Tibial artery (tissue), 4 donors: ENCODE measurements at regions not wholly inside any gene's neighbourhood (a gene's known extent, or its start where the extent isn't known, plus 50 kb on each side); places are given as distances from the start of the nearest gene placed in this dataset.
"Not testable (repeated sequence)": the region's sequence is repeated elsewhere in the genome, so short reads cannot be mapped to it uniquely, and the experiment has no call there.

Source experiments
- DNase-seq, 2 donors: peaks; one replicate each; pipeline ENCODE4 v3.0.0-alpha.2; 2019
- H3K27ac ChIP-seq, 2 donors: fragments of 200-600 bp; sonication (generic) in 1 of 2; 1 replicate in 1 of 2; 2 replicates in 1 of 2; pipeline ENCODE4 v1.5.1; 2018 to 2019; ENCODE audit warnings: mild to moderate bottlenecking in 1 of 2
- H3K27me3 ChIP-seq, 2 donors: fragments of 200-600 bp; sonication (generic) in 1 of 2; one replicate each; pipeline versions ENCODE4 v1.5.1 to v1.6.0; 2016 to 2019
- H3K36me3 ChIP-seq, 3 donors: fragments of 200-600 bp; sonication (generic) in 2 of 3; one replicate each; pipeline ENCODE4 v1.5.1; 2016 to 2019; ENCODE audit warnings: mild to moderate bottlenecking in 2 of 3
- H3K4me1 ChIP-seq, 4 donors: fragments of 200-600 bp; sonication (generic) in 2 of 4; 1 replicate in 3 of 4; 2 replicates in 1 of 4; pipeline ENCODE4 v1.5.1; 2016 to 2019
- H3K4me3 ChIP-seq, 2 donors: fragments of 200-600 bp; sonication (generic) in 1 of 2; 1 replicate in 1 of 2; 2 replicates in 1 of 2; pipeline ENCODE4 v1.5.1; 2018 to 2019; ENCODE audit warnings: mild to moderate bottlenecking in 2 of 2
- H3K9me3 ChIP-seq, 3 donors: fragments of 200-600 bp; sonication (generic) in 1 of 3; one replicate each; pipeline ENCODE4 v1.5.1; 2016 to 2019
- intact Hi-C: fragments of 100-400 bp; cut with DNase I; formaldehyde crosslinking; loops from one replicate; pipeline ENCODE4 v1.15.0; 2023; ENCODE audit warnings: low total_unique reads

GRCh38 chr9:41679312-41679711 is 449.9 kb downstream of the CNTNAP3B start:
- H3K36me3 ChIP-seq, H3K27ac ChIP-seq, H3K27me3 ChIP-seq, H3K4me3 ChIP-seq, H3K9me3 ChIP-seq, intact Hi-C loops, DNase-seq, H3K4me1 ChIP-seq: not testable (repeated sequence)

- H3K9me3 ChIP-seq, H3K27ac ChIP-seq, H3K27me3 ChIP-seq, H3K4me3 ChIP-seq, intact Hi-C loops, H3K36me3 ChIP-seq, H3K4me1 ChIP-seq, DNase-seq: not testable (repeated sequence)
Measured at GRCh38 chr9:41663497-41664036, 465.7 kb downstream of the CNTNAP3B start.

- H3K36me3 ChIP-seq, H3K27ac ChIP-seq, DNase-seq, intact Hi-C loops, H3K4me3 ChIP-seq, H3K27me3 ChIP-seq, H3K4me1 ChIP-seq, H3K9me3 ChIP-seq: not testable (repeated sequence)
Measured at GRCh38 chr9:41658706-41659105, 469.6 kb upstream of the ZNG1F start.

GRCh38 chr9:41658116-41658515 is 469.0 kb upstream of the ZNG1F start:
- H3K27me3 ChIP-seq: not testable (repeated sequence)

GRCh38 chr9:41657141-41657540 is 468.0 kb upstream of the ZNG1F start:
- intact Hi-C loops, H3K9me3 ChIP-seq, H3K36me3 ChIP-seq, H3K27me3 ChIP-seq, DNase-seq, H3K4me3 ChIP-seq, H3K27ac ChIP-seq, H3K4me1 ChIP-seq: not testable (repeated sequence)

More at GRCh38 chr9:41658116-41658515, 469.0 kb upstream of the ZNG1F start:
- H3K4me3 ChIP-seq, H3K9me3 ChIP-seq, intact Hi-C loops, DNase-seq, H3K27ac ChIP-seq, H3K4me1 ChIP-seq, H3K36me3 ChIP-seq: not testable (repeated sequence)

GRCh38 chr9:41655071-41655554 is 466.0 kb upstream of the ZNG1F start:
- peak overlapping the region; percentile 39 to 40 for H3K4me3 ChIP-seq
- peak overlapping the region; percentile 65 to 74 for H3K27ac ChIP-seq
- peak in 1 of 2 donors; percentile 72 for DNase-seq
- H3K27me3 ChIP-seq, H3K36me3 ChIP-seq, intact Hi-C loops, H3K4me1 ChIP-seq, H3K9me3 ChIP-seq: not testable (repeated sequence)

GRCh38 chr9:41654349-41654748 is 465.2 kb upstream of the ZNG1F start:
- H3K4me1 ChIP-seq, H3K9me3 ChIP-seq, intact Hi-C loops, H3K27me3 ChIP-seq, H3K36me3 ChIP-seq, DNase-seq: not testable (repeated sequence)
- Histone ChIP-seq H3K27ac (peak overlapping the region; percentile 65 to 74), H3K4me3 (peak overlapping the region; percentile 39)

GRCh38 chr9:41653560-41654340 is 464.6 kb upstream of the ZNG1F start:
- Histone ChIP-seq H3K4me3 (peak overlapping the region; percentile 39), H3K27ac (peak overlapping the region; percentile 65 to 74)
- H3K9me3 ChIP-seq, H3K27me3 ChIP-seq, H3K4me1 ChIP-seq, intact Hi-C loops, H3K36me3 ChIP-seq, DNase-seq: not testable (repeated sequence)

GRCh38 chr9:41652800-41653199 is 463.7 kb upstream of the ZNG1F start:
- intact Hi-C loops, DNase-seq: not testable (repeated sequence)
- peak overlapping the region; percentile 63 to 74 for H3K27ac ChIP-seq

GRCh38 chr9:41652100-41652713 is 463.1 kb upstream of the ZNG1F start:
- peak overlapping the region; percentile 64 to 67 for H3K27ac ChIP-seq
- H3K4me3 ChIP-seq: peak overlapping the region in 1 of 2 donors; percentile 19
- H3K9me3 ChIP-seq, DNase-seq, intact Hi-C loops, H3K4me1 ChIP-seq, H3K36me3 ChIP-seq, H3K27me3 ChIP-seq: not testable (repeated sequence)

More at GRCh38 chr9:41652800-41653199, 463.7 kb upstream of the ZNG1F start:
- not testable (repeated sequence) for H3K36me3 ChIP-seq, H3K4me1 ChIP-seq, H3K27me3 ChIP-seq, H3K9me3 ChIP-seq
- H3K4me3 ChIP-seq: peak overlapping the region in 1 of 2 donors; percentile 39

GRCh38 chr9:41650086-41650485 is 461.0 kb upstream of the ZNG1F start:
- DNase-seq, H3K4me1 ChIP-seq, intact Hi-C loops, H3K4me3 ChIP-seq, H3K27me3 ChIP-seq, H3K9me3 ChIP-seq, H3K36me3 ChIP-seq: not testable (repeated sequence)
- peak overlapping the region; percentile 28 to 50 for H3K27ac ChIP-seq

- intact Hi-C loops, H3K27me3 ChIP-seq, H3K36me3 ChIP-seq, H3K4me1 ChIP-seq, H3K9me3 ChIP-seq: not testable (repeated sequence)
- peak in 1 of 2 donors; percentile 81 for DNase-seq
- Histone ChIP-seq H3K27ac (peak overlapping the region; percentile 22 to 43), H3K4me3 (peak overlapping the region; percentile 35 to 37)
Measured at GRCh38 chr9:41648564-41648963, 459.4 kb upstream of the ZNG1F start.

- H3K4me1 ChIP-seq, DNase-seq, H3K36me3 ChIP-seq, intact Hi-C loops, H3K4me3 ChIP-seq, H3K27ac ChIP-seq, H3K27me3 ChIP-seq, H3K9me3 ChIP-seq: not testable (repeated sequence)
Measured at GRCh38 chr9:41646246-41646645, 457.1 kb upstream of the ZNG1F start.
